Hematopoietic multipotent progenitor cell treated with erythropoietin and hydrocortisone succinate and interleukin-3 and kit ligand, for 4 days (in vitro differentiated cells): ENCODE measurements at regions not wholly inside any gene's neighbourhood (a gene's known extent, or its start where the extent isn't known, plus 50 kb on each side); places are given as distances from the start of the nearest gene placed in this dataset.

Source experiments
- DNase-seq: peaks from one replicate; pipeline ENCODE4 v3.0.0-alpha.2; 2015

- no peak for DNase-seq
Observed at GRCh38 chr15:70166506-70167087, 68.9 kb upstream of the TLE3 start.

- DNase-seq: no peak
Observed at GRCh38 chr15:70165716-70166284, 68.1 kb upstream of the TLE3 start.

- no peak for DNase-seq
Observed at GRCh38 chr15:70164910-70165715, 67.4 kb upstream of the TLE3 start.

- no peak for DNase-seq
Observed at GRCh38 chr15:70164156-70164900, 66.6 kb upstream of the TLE3 start.

GRCh38 chr15:70160803-70161565, 63.3 kb upstream of the TLE3 start:
- DNase-seq: no peak

GRCh38 chr15:70160267-70160666, 62.5 kb upstream of the TLE3 start:
- DNase-seq: no peak

- no peak for DNase-seq
Observed at GRCh38 chr15:70159713-70160009, 61.9 kb upstream of the TLE3 start.

- DNase-seq: peak; percentile 36
Observed at GRCh38 chr15:70159001-70159712, 61.4 kb upstream of the TLE3 start.

- DNase-seq: no peak
Observed at GRCh38 chr15:70158309-70159000, 60.7 kb upstream of the TLE3 start.

- DNase-seq: no peak
Observed at GRCh38 chr15:70156671-70157271, 59.1 kb upstream of the TLE3 start.

- DNase-seq: peak; percentile 61
Observed at GRCh38 chr15:70154718-70155347, 57.1 kb upstream of the TLE3 start.

- DNase-seq: peak; percentile 47
Observed at GRCh38 chr15:70153921-70154717, 56.4 kb upstream of the TLE3 start.

- DNase-seq: peak; percentile 87
Observed at GRCh38 chr15:70152070-70152480, 54.4 kb upstream of the TLE3 start.

GRCh38 chr15:70151462-70151861, 53.7 kb upstream of the TLE3 start:
- no peak for DNase-seq

- DNase-seq: peak; percentile 62
Observed at GRCh38 chr15:70151003-70151402, 53.3 kb upstream of the TLE3 start.

GRCh38 chr15:70150405-70150747, 52.7 kb upstream of the TLE3 start:
- DNase-seq: no peak

GRCh38 chr15:70149667-70150404, 52.1 kb upstream of the TLE3 start:
- no peak for DNase-seq

GRCh38 chr15:70147778-70148177, 50.1 kb upstream of the TLE3 start:
- DNase-seq: peak; percentile 43
